ENCODE measurements at regions not wholly inside any gene's neighbourhood (a gene's known extent, or its start where the extent isn't known, plus 50 kb on each side); places are given as distances from the start of the nearest gene placed in this dataset.

DNA sequence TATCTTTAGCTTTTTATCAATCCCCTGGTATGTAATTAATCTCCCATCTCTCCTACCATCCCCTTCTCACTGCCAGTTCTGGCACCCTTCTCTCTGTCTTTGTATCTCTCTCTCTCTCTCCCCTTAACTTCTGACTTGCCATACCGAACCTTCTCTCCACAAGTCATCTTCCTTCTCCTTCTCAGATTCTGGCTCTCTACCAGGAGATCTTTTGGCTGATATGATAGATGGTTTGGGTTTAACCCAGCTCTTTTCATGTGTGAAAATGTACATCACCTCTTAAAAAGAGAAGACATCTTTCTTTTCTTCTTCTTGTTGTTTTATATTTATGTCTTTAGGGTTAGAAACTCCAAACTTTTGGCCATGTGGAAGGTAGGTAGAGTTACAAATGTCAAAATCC lies 196.7 kb downstream of the HGF start:
- TF ChIP-seq, protein P1, sequence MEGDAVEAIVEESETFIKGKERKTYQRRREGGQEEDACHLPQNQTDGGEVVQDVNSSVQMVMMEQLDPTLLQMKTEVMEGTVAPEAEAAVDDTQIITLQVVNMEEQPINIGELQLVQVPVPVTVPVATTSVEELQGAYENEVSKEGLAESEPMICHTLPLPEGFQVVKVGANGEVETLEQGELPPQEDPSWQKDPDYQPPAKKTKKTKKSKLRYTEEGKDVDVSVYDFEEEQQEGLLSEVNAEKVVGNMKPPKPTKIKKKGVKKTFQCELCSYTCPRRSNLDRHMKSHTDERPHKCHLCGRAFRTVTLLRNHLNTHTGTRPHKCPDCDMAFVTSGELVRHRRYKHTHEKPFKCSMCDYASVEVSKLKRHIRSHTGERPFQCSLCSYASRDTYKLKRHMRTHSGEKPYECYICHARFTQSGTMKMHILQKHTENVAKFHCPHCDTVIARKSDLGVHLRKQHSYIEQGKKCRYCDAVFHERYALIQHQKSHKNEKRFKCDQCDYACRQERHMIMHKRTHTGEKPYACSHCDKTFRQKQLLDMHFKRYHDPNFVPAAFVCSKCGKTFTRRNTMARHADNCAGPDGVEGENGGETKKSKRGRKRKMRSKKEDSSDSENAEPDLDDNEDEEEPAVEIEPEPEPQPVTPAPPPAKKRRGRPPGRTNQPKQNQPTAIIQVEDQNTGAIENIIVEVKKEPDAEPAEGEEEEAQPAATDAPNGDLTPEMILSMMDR (IDR thresholded peaks at IDR 0.05): no peak
- no peak for TF ChIP-seq POLR2A (IDR thresholded peaks at IDR 0.05)
